Osteocyte (in vitro differentiated cells): ENCODE measurements at regions not wholly inside any gene's neighbourhood (a gene's known extent, or its start where the extent isn't known, plus 50 kb on each side); places are given as distances from the start of the nearest gene placed in this dataset.

Source experiments
- DNase-seq: peaks from one replicate; pipeline ENCODE4 v3.0.0; 2021; ENCODE audit warnings: mixed read lengths; ENCODE audit not compliant: unreplicated experiment; ENCODE audit errors: extremely low spot score
- H3K27ac Mint-ChIP-seq: one replicate; pipeline ENCODE4 v1.8.0; 2021; ENCODE audit warnings: mild to moderate bottlenecking, mixed read lengths; ENCODE audit not compliant: unreplicated experiment
- H3K27me3 Mint-ChIP-seq: one replicate; pipeline ENCODE4 v1.8.0; 2021; ENCODE audit warnings: mixed read lengths; ENCODE audit not compliant: unreplicated experiment
- H3K36me3 Mint-ChIP-seq: one replicate; pipeline ENCODE4 v1.8.0; 2021; ENCODE audit warnings: mixed read lengths; ENCODE audit not compliant: unreplicated experiment
- H3K4me1 Mint-ChIP-seq: one replicate; pipeline ENCODE4 v1.8.0; 2021; ENCODE audit warnings: mixed read lengths; ENCODE audit not compliant: unreplicated experiment
- H3K4me3 Mint-ChIP-seq: one replicate; pipeline ENCODE4 v1.8.0; 2021; ENCODE audit warnings: mild to moderate bottlenecking, moderate library complexity, mixed read lengths; ENCODE audit not compliant: unreplicated experiment
- H3K9me3 Mint-ChIP-seq: one replicate; pipeline ENCODE4 v1.8.0; 2021; ENCODE audit warnings: mixed read lengths; ENCODE audit not compliant: unreplicated experiment
- CTCF ChIP-seq: fragments of 200-600 bp; sonication (generic); IDR thresholded peaks from 2 replicates; pipeline ENCODE4 v1.5.0; 2021; ENCODE audit warnings: antibody characterized with exemption, mild to moderate bottlenecking, moderate library complexity

- no peak for DNase-seq
- H3K4me3 Mint-ChIP-seq = no peak overlapping the region
- no peak for TF ChIP-seq CTCF
- H3K9me3 Mint-ChIP-seq = peaks cover 4% of the 10 kb centered on the region
- no peaks in the 10 kb centered on the region for H3K36me3 Mint-ChIP-seq
- no peaks in the 10 kb centered on the region for H3K27me3 Mint-ChIP-seq
- peaks cover 8% of the 10 kb centered on the region for H3K4me1 Mint-ChIP-seq
- no peak overlapping the region for H3K27ac Mint-ChIP-seq
Observed at GRCh38 chr12:27901959-27902358, 70.6 kb downstream of the PTHLH start.

GRCh38 chr12:27900920-27901879, 71.3 kb downstream of the PTHLH start:
- Mint-ChIP-seq H3K27ac (no peak overlapping the region), H3K4me3 (no peak overlapping the region), H3K9me3 (peaks cover 3% of the 10 kb centered on the region), H3K4me1 (peaks cover 8% of the 10 kb centered on the region), H3K36me3 (no peaks in the 10 kb centered on the region), H3K27me3 (no peaks in the 10 kb centered on the region)
- no peak for DNase-seq
- no peak for TF ChIP-seq CTCF

GRCh38 chr12:27899151-27899661, 73.3 kb downstream of the PTHLH start:
- TF ChIP-seq CTCF = no peak
- Mint-ChIP-seq H3K4me1 (peaks cover 8% of the 10 kb centered on the region), H3K36me3 (no peaks in the 10 kb centered on the region), H3K27me3 (peaks cover 6% of the 10 kb centered on the region), H3K9me3 (no peaks in the 10 kb centered on the region), H3K27ac (no peak overlapping the region), H3K4me3 (no peak overlapping the region)
- DNase-seq = no peak

- no peak overlapping the region for H3K4me3 Mint-ChIP-seq
- peaks cover 8% of the 10 kb centered on the region for H3K4me1 Mint-ChIP-seq
- H3K36me3 Mint-ChIP-seq = no peaks in the 10 kb centered on the region
- TF ChIP-seq CTCF = no peak
- no peak for DNase-seq
- no peak overlapping the region for H3K27ac Mint-ChIP-seq
- H3K27me3 Mint-ChIP-seq = peaks cover 6% of the 10 kb centered on the region
- H3K9me3 Mint-ChIP-seq = no peaks in the 10 kb centered on the region
Observed at GRCh38 chr12:27898022-27898421, 74.5 kb downstream of the PTHLH start.

GRCh38 chr12:27896419-27896990, 76.0 kb downstream of the PTHLH start:
- Mint-ChIP-seq H3K4me1 (peaks cover 8% of the 10 kb centered on the region), H3K9me3 (no peaks in the 10 kb centered on the region), H3K36me3 (no peaks in the 10 kb centered on the region), H3K4me3 (no peak overlapping the region), H3K27me3 (peaks cover 6% of the 10 kb centered on the region), H3K27ac (no peak overlapping the region)
- TF ChIP-seq CTCF = no peak
- no peak for DNase-seq
